ENCODE measurements at regions not wholly inside any gene's neighbourhood (a gene's known extent, or its start where the extent isn't known, plus 50 kb on each side); places are given as distances from the start of the nearest gene placed in this dataset.

- no peak for TF ChIP-seq ZNF114 (CRISPR knock-in tag; IDR thresholded peaks at IDR 0.05)
- no peak for TF ChIP-seq ZNF331 (CRISPR knock-in tag; IDR thresholded peaks at IDR 0.05; ENCODE audit: low read depth)
- no peak for TF ChIP-seq STAT1 (IDR thresholded peaks at IDR 0.05; ENCODE audit: unreplicated experiment)
Measured at GRCh38 chr13:111035861-111036260, 79.2 kb upstream of the ARHGEF7 start (continued).

DNA sequence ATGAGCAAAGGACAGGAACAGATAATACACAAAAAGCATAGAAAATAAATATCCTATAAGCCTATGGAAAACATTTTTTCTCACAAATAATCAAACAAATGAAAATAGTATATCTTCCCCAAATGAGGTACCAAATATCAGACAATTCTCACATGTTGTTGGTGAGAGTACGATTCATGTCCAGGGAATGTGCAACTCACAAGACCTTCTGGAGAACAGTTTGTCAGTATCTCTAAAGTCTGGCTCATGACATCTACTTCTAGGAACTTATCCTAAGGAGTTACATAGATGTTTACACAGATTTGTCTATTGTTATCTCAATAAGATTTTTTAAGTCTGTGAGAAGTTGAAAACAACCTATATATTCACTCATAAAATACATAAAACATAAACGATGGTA is 80.3 kb upstream of the ARHGEF7 start:
- DNase-seq (ENCODE audit: low spot score) (no peak), ATAC-seq (no peak)
- Histone ChIP-seq H4K20me1 (replicated peaks; ENCODE audit: insufficient read depth) (no peaks in the 10 kb centered on the region), H3F3A (replicated peaks; ENCODE audit: low read depth) (no peaks in the 10 kb centered on the region), H3K4me2 (no peak overlapping the region), H3K36me3 (ENCODE audit: insufficient read depth) (no peaks in the 10 kb centered on the region), H3K27ac (ENCODE audit: low read depth) (no peak overlapping the region), H3K4me3 (no peak overlapping the region), H3K4me1 (ENCODE audit: insufficient read depth) (no peaks in the 10 kb centered on the region; the same call in 1 of the 2 replicates), H3K9me2 (ENCODE audit: insufficient read depth) (peaks cover 4% of the 10 kb centered on the region; the same call in 1 of the 2 replicates), H3K27me3 (ENCODE audit: insufficient read depth) (no peaks in the 10 kb centered on the region), H3K79me2 (replicated peaks; ENCODE audit: insufficient read depth) (no peaks in the 10 kb centered on the region), H2AFZ (no peak overlapping the region)
- Mint-ChIP-seq H3K4me3 (no peak overlapping the region), H3K9me3 (no peaks in the 10 kb centered on the region), H3K27ac (no peak overlapping the region), H3K27me3 (ENCODE audit: insufficient read depth, low read depth, poor library complexity) (no peaks in the 10 kb centered on the region), H3K36me3 (ENCODE audit: low read depth) (no peaks in the 10 kb centered on the region; the same call in 2 of the 3 replicates), H3K4me1 (peaks cover 5% of the 10 kb centered on the region; the same call in 2 of the 3 replicates)
- no peak for TF ChIP-seq NANOG (IDR thresholded peaks at IDR 0.05; ENCODE audit: borderline replicate concordance)
- no peak for TF ChIP-seq ETS1 (IDR thresholded peaks at IDR 0.05)
- no peak for TF ChIP-seq ZNF331 (CRISPR knock-in tag; IDR thresholded peaks at IDR 0.05; ENCODE audit: low read depth)
- no peak for TF ChIP-seq ZNF114 (CRISPR knock-in tag; IDR thresholded peaks at IDR 0.05)
- TF ChIP-seq EZH2 (IDR thresholded peaks at IDR 0.05; ENCODE audit: low read depth, unreplicated experiment), result no peak
- no peak for TF ChIP-seq POLR2AphosphoS5 (IDR thresholded peaks at IDR 0.05; ENCODE audit: low read depth)
- TF ChIP-seq JUNB (IDR thresholded peaks at IDR 0.05; ENCODE audit: unreplicated experiment), result no peak
- TF ChIP-seq STAT1 (IDR thresholded peaks at IDR 0.05; ENCODE audit: unreplicated experiment), result no peak
- no peak for TF ChIP-seq CREB1 (CRISPR knock-in tag; IDR thresholded peaks at IDR 0.05; ENCODE audit: low read depth)
- TF ChIP-seq ZNF462 (CRISPR knock-in tag; IDR thresholded peaks at IDR 0.05), result no peak

Data from GM23338 (cell line).